ENCODE measurements at regions not wholly inside any gene's neighbourhood (a gene's known extent, or its start where the extent isn't known, plus 50 kb on each side); places are given as distances from the start of the nearest gene placed in this dataset.

GRCh38 chr5:8048920-8049319, 180.0 kb downstream of the MTRR start:
- intact Hi-C loops (cut with micrococcal nuclease), result no loop called here

- intact Hi-C loops (cut with micrococcal nuclease), result no loop called here
These were observed 181.7 kb downstream of the MTRR start for GRCh38 chr5:8050616-8051175.

GRCh38 chr5:8053270-8053669, 184.3 kb downstream of the MTRR start:
- intact Hi-C loops (cut with micrococcal nuclease), result no loop called here

GRCh38 chr5:8057769-8058168, 188.8 kb downstream of the MTRR start:
- intact Hi-C loops (cut with micrococcal nuclease), result no loop called here

- intact Hi-C loops (cut with micrococcal nuclease), result no loop called here
These were observed 189.8 kb downstream of the MTRR start for GRCh38 chr5:8058616-8059190.

- intact Hi-C loops (cut with micrococcal nuclease), result no loop called here
These were observed 190.4 kb downstream of the MTRR start for GRCh38 chr5:8059337-8059736.

- intact Hi-C loops (cut with micrococcal nuclease), result no loop called here
These were observed 191.4 kb downstream of the MTRR start for GRCh38 chr5:8060235-8060952.

- intact Hi-C loops (cut with micrococcal nuclease), result no loop called here
These were observed 192.0 kb downstream of the MTRR start for GRCh38 chr5:8060953-8061429.

- intact Hi-C loops (cut with micrococcal nuclease), result no loop called here
These were observed 193.6 kb downstream of the MTRR start for GRCh38 chr5:8062521-8062920.

GRCh38 chr5:8068078-8068477, 199.1 kb downstream of the MTRR start:
- intact Hi-C loops (cut with micrococcal nuclease), result no loop called here

- intact Hi-C loops (cut with micrococcal nuclease), result no loop called here
These were observed 201.2 kb downstream of the MTRR start for GRCh38 chr5:8070138-8070537.

GRCh38 chr5:8079056-8079455, 210.1 kb downstream of the MTRR start:
- intact Hi-C loops (cut with micrococcal nuclease), result no loop called here

GRCh38 chr5:8081179-8081578, 212.2 kb downstream of the MTRR start:
- intact Hi-C loops (cut with micrococcal nuclease), result no loop called here

- intact Hi-C loops (cut with micrococcal nuclease), result no loop called here
These were observed 224.7 kb downstream of the MTRR start for GRCh38 chr5:8093669-8094068.

GRCh38 chr5:8094304-8094703, 225.4 kb downstream of the MTRR start:
- intact Hi-C loops (cut with micrococcal nuclease), result no loop called here

GRCh38 chr5:8097146-8097545, 228.2 kb downstream of the MTRR start:
- intact Hi-C loops (cut with micrococcal nuclease), result no loop called here

- intact Hi-C loops (cut with micrococcal nuclease), result no loop called here
These were observed 229.1 kb downstream of the MTRR start for GRCh38 chr5:8098081-8098480.

GRCh38 chr5:8102714-8103113, 233.8 kb downstream of the MTRR start:
- intact Hi-C loops (cut with micrococcal nuclease), result no loop called here

- intact Hi-C loops (cut with micrococcal nuclease), result no loop called here
These were observed 245.8 kb downstream of the MTRR start for GRCh38 chr5:8114597-8115266.

GRCh38 chr5:8123559-8123958, 254.6 kb downstream of the MTRR start:
- intact Hi-C loops (cut with micrococcal nuclease), result no loop called here

GRCh38 chr5:8134609-8135008, 265.7 kb downstream of the MTRR start:
- intact Hi-C loops (cut with micrococcal nuclease), result no loop called here

GRCh38 chr5:8135742-8136141, 266.8 kb downstream of the MTRR start:
- intact Hi-C loops (cut with micrococcal nuclease), result no loop called here

Measured in T-helper 1 cell treated with Interleukin-12 subunit alpha and Interleukin-12 subunit beta and Interleukin-4 antibody, amounts not matched to agents 30 ng/mL and 1 ng/mL, for 36 hours (primary cell).